T follicular helper cell (primary cell): ENCODE measurements at regions not wholly inside any gene's neighbourhood (a gene's known extent, or its start where the extent isn't known, plus 50 kb on each side); places are given as distances from the start of the nearest gene placed in this dataset.
"Not testable (repeated sequence)": the region's sequence is repeated elsewhere in the genome, so short reads cannot be mapped to it uniquely, and the experiment has no call there.

ENCODE experiments used
- DNase-seq: peaks from one replicate; pipeline ENCODE4 v3.0.0-alpha.2; 2020; ENCODE audit warnings: low read depth

- DNase-seq, result no peak
These were observed 163.2 kb upstream of the NBPF11 start for GRCh38 chr1:148315071-148315811.

GRCh38 chr1:148310807-148311206 lies 158.7 kb upstream of the NBPF11 start:
- no peak for DNase-seq

- DNase-seq, result no peak
These were observed 157.9 kb upstream of the NBPF11 start for GRCh38 chr1:148309940-148310500.

GRCh38 chr1:148308832-148309458 lies 156.9 kb upstream of the NBPF11 start:
- no peak for DNase-seq

- DNase-seq, result no peak
These were observed 155.6 kb upstream of the NBPF11 start for GRCh38 chr1:148307583-148308185.

- DNase-seq, result not testable (repeated sequence)
These were observed 152.9 kb upstream of the NBPF11 start for GRCh38 chr1:148304935-148305334.

- DNase-seq, result peak; percentile 34
These were observed 150.7 kb upstream of the NBPF11 start for GRCh38 chr1:148302586-148303364.

GRCh38 chr1:148297852-148298251 lies 145.8 kb upstream of the NBPF11 start:
- not testable (repeated sequence) for DNase-seq

GRCh38 chr1:148296511-148296910 lies 144.4 kb upstream of the NBPF11 start:
- DNase-seq, result no peak

- DNase-seq, result no peak
These were observed 142.2 kb upstream of the NBPF11 start for GRCh38 chr1:148294116-148294807.

GRCh38 chr1:148293651-148294050 lies 141.6 kb upstream of the NBPF11 start:
- DNase-seq, result no peak

GRCh38 chr1:148292915-148293314 lies 140.8 kb upstream of the NBPF11 start:
- no peak for DNase-seq

GRCh38 chr1:148290881-148291280 lies 138.8 kb upstream of the NBPF11 start:
- DNase-seq, result no peak

- no peak for DNase-seq
These were observed 137.6 kb upstream of the NBPF11 start for GRCh38 chr1:148289647-148290046.

GRCh38 chr1:148285946-148286345 lies 133.9 kb upstream of the NBPF11 start:
- DNase-seq, result not testable (repeated sequence)

- not testable (repeated sequence) for DNase-seq
These were observed 128.9 kb upstream of the NBPF11 start for GRCh38 chr1:148280831-148281572.

GRCh38 chr1:148279002-148279542 lies 127.0 kb upstream of the NBPF11 start:
- not testable (repeated sequence) for DNase-seq

GRCh38 chr1:148277865-148278279 lies 125.8 kb upstream of the NBPF11 start:
- not testable (repeated sequence) for DNase-seq

- DNase-seq, result not testable (repeated sequence)
These were observed 115.0 kb upstream of the NBPF11 start for GRCh38 chr1:148267066-148267465.
